Stimulated activated naive CD4-positive, alpha-beta T cell treated with Interleukin-2 at 50 U/mL for 16 hours (primary cell): ENCODE measurements at regions not wholly inside any gene's neighbourhood (a gene's known extent, or its start where the extent isn't known, plus 50 kb on each side); places are given as distances from the start of the nearest gene placed in this dataset.
"Not testable (repeated sequence)": the region's sequence is repeated elsewhere in the genome, so short reads cannot be mapped to it uniquely, and the experiment has no call there.

Experiments
- DNase-seq: peaks from one replicate; lab custom pipeline; 2025; lab: John Stamatoyannopoulos, UW

GRCh38 chr6:15839969-15840541, 177.2 kb upstream of the DTNBP1 start:
- no peak for DNase-seq

GRCh38 chr6:15837205-15837604, 174.4 kb upstream of the DTNBP1 start:
- no peak for DNase-seq

GRCh38 chr6:15832841-15833240, 170.0 kb upstream of the DTNBP1 start:
- no peak for DNase-seq

GRCh38 chr6:15829156-15829555, 166.3 kb upstream of the DTNBP1 start:
- no peak for DNase-seq

- no peak for DNase-seq
Observed at GRCh38 chr6:15827496-15828255, 164.8 kb upstream of the DTNBP1 start.

- no peak for DNase-seq
Observed at GRCh38 chr6:15826814-15827318, 164.0 kb upstream of the DTNBP1 start.

GRCh38 chr6:15825332-15825930, 162.6 kb upstream of the DTNBP1 start:
- DNase-seq: no peak

GRCh38 chr6:15824811-15825210, 162.0 kb upstream of the DTNBP1 start:
- DNase-seq: no peak

GRCh38 chr6:15823838-15824414, 161.1 kb upstream of the DTNBP1 start:
- DNase-seq: no peak

GRCh38 chr6:15822835-15823234, 160.0 kb upstream of the DTNBP1 start:
- DNase-seq: no peak

GRCh38 chr6:15819841-15820240, 157.0 kb upstream of the DTNBP1 start:
- no peak for DNase-seq

GRCh38 chr6:15819226-15819625, 156.4 kb upstream of the DTNBP1 start:
- no peak for DNase-seq

GRCh38 chr6:15818491-15818890, 155.7 kb upstream of the DTNBP1 start:
- DNase-seq: no peak

- DNase-seq: no peak
Observed at GRCh38 chr6:15818044-15818443, 155.2 kb upstream of the DTNBP1 start.

- no peak for DNase-seq
Observed at GRCh38 chr6:15817100-15817499, 154.3 kb upstream of the DTNBP1 start.

- DNase-seq: no peak
Observed at GRCh38 chr6:15816661-15817060, 153.8 kb upstream of the DTNBP1 start.

GRCh38 chr6:15813698-15814097, 150.9 kb upstream of the DTNBP1 start:
- DNase-seq: not testable (repeated sequence)

- no peak for DNase-seq
Observed at GRCh38 chr6:15811107-15811506, 148.3 kb upstream of the DTNBP1 start.

- no peak for DNase-seq
Observed at GRCh38 chr6:15810618-15811017, 147.8 kb upstream of the DTNBP1 start.

GRCh38 chr6:15809367-15809766, 146.5 kb upstream of the DTNBP1 start:
- no peak for DNase-seq

GRCh38 chr6:15804164-15805154, 141.6 kb upstream of the DTNBP1 start:
- no peak for DNase-seq

- DNase-seq: no peak
Observed at GRCh38 chr6:15802466-15802865, 139.6 kb upstream of the DTNBP1 start.
